ENCODE measurements at regions not wholly inside any gene's neighbourhood (a gene's known extent, or its start where the extent isn't known, plus 50 kb on each side); places are given as distances from the start of the nearest gene placed in this dataset.

DNA sequence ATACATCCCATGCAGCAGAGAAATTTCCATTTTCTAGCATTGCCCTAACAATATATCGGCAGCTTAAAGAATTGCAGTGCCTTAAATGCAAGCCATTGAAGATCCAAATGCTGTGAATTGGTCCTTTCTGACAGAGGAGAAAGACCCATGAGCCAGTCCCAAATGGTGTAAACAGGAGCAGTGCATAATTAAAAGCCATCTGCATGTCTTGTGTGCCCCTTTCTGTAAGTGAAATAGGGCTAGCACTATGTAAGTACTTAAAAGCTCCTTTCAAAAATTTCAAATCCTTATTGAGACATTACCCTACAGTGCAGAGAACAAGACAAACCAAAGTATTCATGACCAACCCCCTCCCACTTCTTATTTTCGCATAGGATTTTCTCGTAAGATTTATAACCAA, 108.7 kb upstream of the LCORL start (continued):
- TF ChIP-seq, protein P1, sequence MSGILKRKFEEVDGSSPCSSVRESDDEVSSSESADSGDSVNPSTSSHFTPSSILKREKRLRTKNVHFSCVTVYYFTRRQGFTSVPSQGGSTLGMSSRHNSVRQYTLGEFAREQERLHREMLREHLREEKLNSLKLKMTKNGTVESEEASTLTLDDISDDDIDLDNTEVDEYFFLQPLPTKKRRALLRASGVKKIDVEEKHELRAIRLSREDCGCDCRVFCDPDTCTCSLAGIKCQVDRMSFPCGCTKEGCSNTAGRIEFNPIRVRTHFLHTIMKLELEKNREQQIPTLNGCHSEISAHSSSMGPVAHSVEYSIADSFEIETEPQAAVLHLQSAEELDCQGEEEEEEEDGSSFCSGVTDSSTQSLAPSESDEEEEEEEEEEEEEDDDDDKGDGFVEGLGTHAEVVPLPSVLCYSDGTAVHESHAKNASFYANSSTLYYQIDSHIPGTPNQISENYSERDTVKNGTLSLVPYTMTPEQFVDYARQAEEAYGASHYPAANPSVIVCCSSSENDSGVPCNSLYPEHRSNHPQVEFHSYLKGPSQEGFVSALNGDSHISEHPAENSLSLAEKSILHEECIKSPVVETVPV (CRISPR knock-in tag; IDR thresholded peaks at IDR 0.05), result no peak

DNA sequence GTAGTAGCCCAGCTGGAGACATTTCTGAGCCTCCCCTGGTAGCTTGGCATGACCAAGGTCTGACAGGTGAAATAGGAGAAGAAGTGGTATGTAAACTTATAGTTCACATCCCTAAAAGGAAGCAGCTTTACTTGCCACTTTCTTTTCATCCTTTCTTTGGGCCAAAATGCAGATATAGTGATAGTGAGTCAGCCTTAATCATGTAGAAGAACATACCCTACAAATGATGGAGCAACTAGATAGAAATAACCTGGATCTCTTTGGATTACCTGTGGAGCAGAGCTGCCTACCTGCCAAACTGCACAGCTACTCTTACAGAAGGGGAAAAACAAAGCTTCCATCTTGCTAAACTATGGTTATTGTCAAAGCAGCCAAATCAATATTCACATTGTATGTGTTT, 106.7 kb upstream of the LCORL start:
- TF ChIP-seq, protein P1 (CRISPR knock-in tag; IDR thresholded peaks at IDR 0.05), result no peak
- TF ChIP-seq TOX (CRISPR knock-in tag; IDR thresholded peaks at IDR 0.05; ENCODE audit: borderline replicate concordance), result no peak
- no peak for TF ChIP-seq ISL1 (CRISPR knock-in tag; IDR thresholded peaks at IDR 0.05)
- no peak for TF ChIP-seq ZNF565 (CRISPR knock-in tag; conservative IDR thresholded peaks at IDR 0.05; ENCODE audit: low read depth)
- no peak for TF ChIP-seq ZC3H10 (CRISPR knock-in tag; IDR thresholded peaks at IDR 0.05)
- TF ChIP-seq BACH2 (CRISPR knock-in tag; IDR thresholded peaks at IDR 0.05; ENCODE audit: borderline replicate concordance), result no peak
- no peak for TF ChIP-seq ZNF8 (CRISPR knock-in tag; IDR thresholded peaks at IDR 0.05)
- TF ChIP-seq, protein P2, sequence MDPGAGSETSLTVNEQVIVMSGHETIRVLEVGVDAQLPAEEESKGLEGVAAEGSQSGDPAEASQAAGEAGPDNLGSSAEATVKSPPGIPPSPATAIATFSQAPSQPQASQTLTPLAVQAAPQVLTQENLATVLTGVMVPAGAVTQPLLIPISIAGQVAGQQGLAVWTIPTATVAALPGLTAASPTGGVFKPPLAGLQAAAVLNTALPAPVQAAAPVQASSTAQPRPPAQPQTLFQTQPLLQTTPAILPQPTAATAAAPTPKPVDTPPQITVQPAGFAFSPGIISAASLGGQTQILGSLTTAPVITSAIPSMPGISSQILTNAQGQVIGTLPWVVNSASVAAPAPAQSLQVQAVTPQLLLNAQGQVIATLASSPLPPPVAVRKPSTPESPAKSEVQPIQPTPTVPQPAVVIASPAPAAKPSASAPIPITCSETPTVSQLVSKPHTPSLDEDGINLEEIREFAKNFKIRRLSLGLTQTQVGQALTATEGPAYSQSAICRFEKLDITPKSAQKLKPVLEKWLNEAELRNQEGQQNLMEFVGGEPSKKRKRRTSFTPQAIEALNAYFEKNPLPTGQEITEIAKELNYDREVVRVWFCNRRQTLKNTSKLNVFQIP (CRISPR knock-in tag; IDR thresholded peaks at IDR 0.05; ENCODE audit: borderline replicate concordance, low read depth), result no peak
- no peak for TF ChIP-seq RARB (CRISPR knock-in tag; IDR thresholded peaks at IDR 0.05)
- TF ChIP-seq ZNF70 (CRISPR knock-in tag; IDR thresholded peaks at IDR 0.05), result no peak
- no peak for TF ChIP-seq ZFP30 (CRISPR knock-in tag; IDR thresholded peaks at IDR 0.05)
- TF ChIP-seq GLIS3 (CRISPR knock-in tag; IDR thresholded peaks at IDR 0.05), result no peak
- no peak for TF ChIP-seq ESRRG (CRISPR knock-in tag; IDR thresholded peaks at IDR 0.05)
- no peak for TF ChIP-seq OSR1 (CRISPR knock-in tag; IDR thresholded peaks at IDR 0.05)
- TF ChIP-seq TCF4 (CRISPR knock-in tag; IDR thresholded peaks at IDR 0.05; ENCODE audit: borderline replicate concordance), result no peak
- ATAC-seq, result no peak

DNA sequence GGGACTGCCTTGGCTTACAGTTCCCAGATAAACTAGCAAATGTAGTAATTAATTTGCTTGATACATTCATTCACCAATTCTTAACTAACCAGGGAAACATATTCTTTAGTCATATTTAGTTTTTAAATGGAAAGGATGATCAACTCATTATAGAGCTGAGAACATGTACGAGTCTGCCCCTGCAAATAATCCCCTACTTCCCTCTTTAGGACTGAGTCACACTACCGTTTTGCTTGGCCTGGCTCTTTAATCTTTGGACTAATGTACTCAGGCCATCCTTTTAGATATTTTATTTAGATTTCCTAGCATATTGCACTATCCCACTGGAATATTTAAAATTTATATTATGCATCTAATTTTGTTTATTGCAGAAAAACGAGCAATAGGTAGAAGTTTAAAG, 105.5 kb upstream of the LCORL start:
- TF ChIP-seq ZNF565 (CRISPR knock-in tag; conservative IDR thresholded peaks at IDR 0.05; ENCODE audit: low read depth), result no peak
- no peak for TF ChIP-seq ARNTL (CRISPR knock-in tag; IDR thresholded peaks at IDR 0.05; ENCODE audit: borderline replicate concordance, low read depth)
- TF ChIP-seq, protein P3, sequence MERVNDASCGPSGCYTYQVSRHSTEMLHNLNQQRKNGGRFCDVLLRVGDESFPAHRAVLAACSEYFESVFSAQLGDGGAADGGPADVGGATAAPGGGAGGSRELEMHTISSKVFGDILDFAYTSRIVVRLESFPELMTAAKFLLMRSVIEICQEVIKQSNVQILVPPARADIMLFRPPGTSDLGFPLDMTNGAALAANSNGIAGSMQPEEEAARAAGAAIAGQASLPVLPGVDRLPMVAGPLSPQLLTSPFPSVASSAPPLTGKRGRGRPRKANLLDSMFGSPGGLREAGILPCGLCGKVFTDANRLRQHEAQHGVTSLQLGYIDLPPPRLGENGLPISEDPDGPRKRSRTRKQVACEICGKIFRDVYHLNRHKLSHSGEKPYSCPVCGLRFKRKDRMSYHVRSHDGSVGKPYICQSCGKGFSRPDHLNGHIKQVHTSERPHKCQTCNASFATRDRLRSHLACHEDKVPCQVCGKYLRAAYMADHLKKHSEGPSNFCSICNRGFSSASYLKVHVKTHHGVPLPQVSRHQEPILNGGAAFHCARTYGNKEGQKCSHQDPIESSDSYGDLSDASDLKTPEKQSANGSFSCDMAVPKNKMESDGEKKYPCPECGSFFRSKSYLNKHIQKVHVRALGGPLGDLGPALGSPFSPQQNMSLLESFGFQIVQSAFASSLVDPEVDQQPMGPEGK (CRISPR knock-in tag; IDR thresholded peaks at IDR 0.05; ENCODE audit: borderline replicate concordance), result no peak
- TF ChIP-seq ZFP30 (CRISPR knock-in tag; IDR thresholded peaks at IDR 0.05), result no peak
- no peak for TF ChIP-seq ZNF8 (CRISPR knock-in tag; IDR thresholded peaks at IDR 0.05)
- TF ChIP-seq OSR1 (CRISPR knock-in tag; IDR thresholded peaks at IDR 0.05), result no peak
- no peak for TF ChIP-seq TOX (CRISPR knock-in tag; IDR thresholded peaks at IDR 0.05; ENCODE audit: borderline replicate concordance)
- no peak for TF ChIP-seq ESRRG (CRISPR knock-in tag; IDR thresholded peaks at IDR 0.05)
- no peak for TF ChIP-seq TCF4 (CRISPR knock-in tag; IDR thresholded peaks at IDR 0.05; ENCODE audit: borderline replicate concordance)
- TF ChIP-seq, protein P4, sequence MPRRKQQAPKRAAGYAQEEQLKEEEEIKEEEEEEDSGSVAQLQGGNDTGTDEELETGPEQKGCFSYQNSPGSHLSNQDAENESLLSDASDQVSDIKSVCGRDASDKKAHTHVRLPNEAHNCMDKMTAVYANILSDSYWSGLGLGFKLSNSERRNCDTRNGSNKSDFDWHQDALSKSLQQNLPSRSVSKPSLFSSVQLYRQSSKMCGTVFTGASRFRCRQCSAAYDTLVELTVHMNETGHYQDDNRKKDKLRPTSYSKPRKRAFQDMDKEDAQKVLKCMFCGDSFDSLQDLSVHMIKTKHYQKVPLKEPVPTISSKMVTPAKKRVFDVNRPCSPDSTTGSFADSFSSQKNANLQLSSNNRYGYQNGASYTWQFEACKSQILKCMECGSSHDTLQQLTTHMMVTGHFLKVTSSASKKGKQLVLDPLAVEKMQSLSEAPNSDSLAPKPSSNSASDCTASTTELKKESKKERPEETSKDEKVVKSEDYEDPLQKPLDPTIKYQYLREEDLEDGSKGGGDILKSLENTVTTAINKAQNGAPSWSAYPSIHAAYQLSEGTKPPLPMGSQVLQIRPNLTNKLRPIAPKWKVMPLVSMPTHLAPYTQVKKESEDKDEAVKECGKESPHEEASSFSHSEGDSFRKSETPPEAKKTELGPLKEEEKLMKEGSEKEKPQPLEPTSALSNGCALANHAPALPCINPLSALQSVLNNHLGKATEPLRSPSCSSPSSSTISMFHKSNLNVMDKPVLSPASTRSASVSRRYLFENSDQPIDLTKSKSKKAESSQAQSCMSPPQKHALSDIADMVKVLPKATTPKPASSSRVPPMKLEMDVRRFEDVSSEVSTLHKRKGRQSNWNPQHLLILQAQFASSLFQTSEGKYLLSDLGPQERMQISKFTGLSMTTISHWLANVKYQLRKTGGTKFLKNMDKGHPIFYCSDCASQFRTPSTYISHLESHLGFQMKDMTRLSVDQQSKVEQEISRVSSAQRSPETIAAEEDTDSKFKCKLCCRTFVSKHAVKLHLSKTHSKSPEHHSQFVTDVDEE (CRISPR knock-in tag; IDR thresholded peaks at IDR 0.05), result no peak
- TF ChIP-seq ISL1 (CRISPR knock-in tag; IDR thresholded peaks at IDR 0.05), result no peak

More for the DNA sequence above, 105.5 kb upstream of the LCORL start:
- ATAC-seq, result no peak

Measured in SK-N-SH treated with all-trans-retinoic acid at 6 μM for 48 hours (cell line).